Stimulated activated naive CD8-positive, alpha-beta T cell treated with anti-CD3 and anti-CD28 coated beads, Interleukin-15, amount 100 ng/mL, for 72 hours (primary cell): ENCODE measurements at regions not wholly inside any gene's neighbourhood (a gene's known extent, or its start where the extent isn't known, plus 50 kb on each side); places are given as distances from the start of the nearest gene placed in this dataset.

ENCODE experiments used
- ATAC-seq: fragments of 150-1000 bp; cut with Tn5 transposase; 2 replicates; pipeline ENCODE4 v1.10.0; 2021; ENCODE audit warnings: mild to moderate bottlenecking, moderate library complexity
- DNase-seq, 2 donors: peaks; one replicate each; pipeline ENCODE4 v3.0.0; 2021 to 2022
- H3K27ac Mint-ChIP-seq, 2 donors: one replicate each; pipeline ENCODE4 v1.8.0; 2022; ENCODE audit warnings: mild to moderate bottlenecking in 2 of 2, mixed read lengths in 2 of 2, moderate library complexity in 2 of 2
- H3K27me3 Mint-ChIP-seq: one replicate; pipeline ENCODE4 v1.8.0; 2022; ENCODE audit warnings: mixed read lengths
- H3K4me1 Mint-ChIP-seq: one replicate; pipeline ENCODE4 v1.8.0; 2022; ENCODE audit warnings: mild to moderate bottlenecking, mixed read lengths
- H3K4me3 Mint-ChIP-seq, 2 donors: one replicate each; pipeline ENCODE4 v1.8.0; 2022; ENCODE audit warnings: mild to moderate bottlenecking in 2 of 2, mixed read lengths in 2 of 2, moderate library complexity in 1 of 2
- H3K9me3 Mint-ChIP-seq, 2 donors: one replicate each; pipeline ENCODE4 v1.8.0; 2022; ENCODE audit warnings: mixed read lengths in 2 of 2

DNA sequence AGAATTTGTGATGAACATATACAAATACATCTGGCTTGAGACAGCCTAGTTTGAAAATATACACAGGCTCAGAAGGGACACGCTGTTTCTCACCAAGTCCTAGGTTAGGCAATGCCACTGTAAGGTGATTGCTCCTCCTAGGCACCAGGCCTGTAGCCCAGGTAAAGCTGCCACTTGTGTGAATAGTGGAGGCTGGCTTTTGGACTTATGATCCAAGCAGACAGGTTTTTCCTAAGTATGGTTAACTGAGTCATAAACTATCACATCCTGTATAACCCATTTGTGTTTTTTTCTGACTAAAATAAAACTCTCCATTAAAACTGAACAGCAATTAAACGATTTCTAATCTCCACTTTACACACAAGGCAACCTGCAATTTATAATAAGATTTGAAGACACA is 81.0 kb downstream of the SEMA4F start:
- Mint-ChIP-seq H3K27ac (no peak overlapping the region), H3K4me1 (peaks cover 10% of the 10 kb centered on the region), H3K9me3 (peaks cover 8 to 14% of the 10 kb centered on the region in 2 donors), H3K4me3 (no peak overlapping the region), H3K27me3 (peaks cover 9% of the 10 kb centered on the region)
- no peak for ATAC-seq
- no peak for DNase-seq

DNA sequence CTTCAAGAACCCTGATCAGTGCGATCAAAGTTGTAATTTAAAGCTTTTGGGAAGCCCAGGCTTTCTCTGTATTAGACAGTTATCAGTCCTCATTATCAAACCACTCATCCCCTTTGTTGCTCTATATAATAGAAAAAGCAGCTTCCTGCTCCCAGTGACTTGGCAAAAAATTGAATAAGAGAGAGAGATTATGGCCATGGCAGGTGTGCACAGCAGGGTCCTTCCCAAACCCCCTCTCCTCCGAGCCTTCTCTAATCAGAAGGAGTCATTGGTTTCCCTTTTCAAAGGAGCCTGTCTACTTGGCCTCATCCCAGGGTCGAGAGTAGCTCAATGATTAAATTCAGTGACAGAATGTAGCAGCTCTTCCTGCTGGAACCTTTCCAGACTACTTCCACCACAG is 81.5 kb downstream of the SEMA4F start:
- ATAC-seq (no peak), DNase-seq (no peak)
- Mint-ChIP-seq H3K4me3 (no peak overlapping the region), H3K4me1 (peaks cover 10% of the 10 kb centered on the region), H3K9me3 (peaks cover 8 to 14% of the 10 kb centered on the region in 2 donors), H3K27ac (peak overlapping the region in 1 of 2 donors; percentile 37), H3K27me3 (peaks cover 7% of the 10 kb centered on the region)

- H3K4me1 Mint-ChIP-seq = peaks cover 10% of the 10 kb centered on the region
- DNase-seq (no peak), ATAC-seq (no peak)
- peaks cover 8 to 14% of the 10 kb centered on the region in 2 donors for H3K9me3 Mint-ChIP-seq
- no peak overlapping the region for H3K4me3 Mint-ChIP-seq
- no peaks in the 10 kb centered on the region for H3K27me3 Mint-ChIP-seq
- no peak overlapping the region for H3K27ac Mint-ChIP-seq
Observed at GRCh38 chr2:74736589-74736988, 82.5 kb downstream of the SEMA4F start.

- DNase-seq = no peak
- Mint-ChIP-seq H3K27ac (no peak overlapping the region), H3K9me3 (peaks cover 8 to 14% of the 10 kb centered on the region in 2 donors), H3K27me3 (no peaks in the 10 kb centered on the region), H3K4me3 (no peak overlapping the region), H3K4me1 (peaks cover 10% of the 10 kb centered on the region)
- no peak for ATAC-seq
Observed at GRCh38 chr2:74738586-74738985, 84.5 kb downstream of the SEMA4F start.

- H3K9me3 Mint-ChIP-seq = peaks cover 8 to 14% of the 10 kb centered on the region in 2 donors
- no peak overlapping the region for H3K27ac Mint-ChIP-seq
- peaks cover 10% of the 10 kb centered on the region for H3K4me1 Mint-ChIP-seq
- H3K4me3 Mint-ChIP-seq = no peak overlapping the region
- DNase-seq (no peak), ATAC-seq (no peak)
- H3K27me3 Mint-ChIP-seq = no peaks in the 10 kb centered on the region
Observed at GRCh38 chr2:74739129-74739528, 85.1 kb downstream of the SEMA4F start.

DNA sequence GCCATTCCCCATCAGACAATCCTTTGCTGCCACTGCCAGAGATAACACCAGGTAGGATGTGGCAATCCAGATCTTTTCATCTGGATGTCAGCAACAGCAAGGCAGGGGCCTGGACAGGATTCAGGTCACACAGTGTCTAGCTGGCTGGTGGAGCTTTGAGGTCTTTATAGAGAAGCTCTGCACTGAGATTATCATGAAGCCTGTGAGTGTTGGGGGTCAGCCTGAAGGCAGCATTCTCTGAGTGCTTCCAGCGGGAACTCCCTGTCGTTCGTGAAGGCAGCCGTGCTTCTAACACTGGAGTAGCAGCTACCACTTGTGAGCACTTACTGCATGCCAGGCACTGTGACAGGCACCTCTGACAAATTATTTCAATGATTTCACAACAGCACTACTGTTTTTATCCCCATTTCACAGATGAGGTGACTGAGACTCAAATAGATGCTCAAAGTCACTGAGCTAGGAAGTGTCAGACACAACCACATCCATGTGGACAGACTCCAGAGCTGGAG is 85.7 kb downstream of the SEMA4F start:
- DNase-seq = no peak
- ATAC-seq = no peak

DNA sequence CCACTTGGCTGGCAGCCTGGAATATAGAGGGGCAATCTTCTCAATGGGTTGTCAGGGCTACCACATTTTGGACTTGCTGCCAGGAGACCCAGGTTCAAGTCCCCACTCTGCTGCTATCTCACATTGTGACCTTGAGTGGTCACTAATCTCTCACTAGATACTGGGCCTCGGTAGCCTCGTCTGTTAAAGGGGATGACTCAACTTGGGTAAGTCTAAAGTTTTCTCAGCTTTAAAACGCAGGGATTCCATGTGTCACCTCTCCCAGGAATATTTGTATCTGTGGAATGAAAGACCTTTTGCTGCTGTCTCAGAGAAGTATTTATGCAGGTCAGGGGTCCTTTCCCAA is 86.3 kb downstream of the SEMA4F start:
- Mint-ChIP-seq H3K27me3 (no peaks in the 10 kb centered on the region), H3K4me3 (no peak overlapping the region), H3K4me1 (peaks cover 5% of the 10 kb centered on the region), H3K9me3 (peaks cover 8 to 14% of the 10 kb centered on the region in 2 donors), H3K27ac (no peak overlapping the region)
- ATAC-seq (no peak), DNase-seq (no peak)

More for the DNA sequence above, 85.7 kb downstream of the SEMA4F start:
- peaks cover 8 to 14% of the 10 kb centered on the region in 2 donors for H3K9me3 Mint-ChIP-seq
- no peak overlapping the region for H3K4me3 Mint-ChIP-seq
- no peak overlapping the region for H3K27ac Mint-ChIP-seq
- H3K27me3 Mint-ChIP-seq = no peaks in the 10 kb centered on the region
- H3K4me1 Mint-ChIP-seq = peaks cover 10% of the 10 kb centered on the region

DNA sequence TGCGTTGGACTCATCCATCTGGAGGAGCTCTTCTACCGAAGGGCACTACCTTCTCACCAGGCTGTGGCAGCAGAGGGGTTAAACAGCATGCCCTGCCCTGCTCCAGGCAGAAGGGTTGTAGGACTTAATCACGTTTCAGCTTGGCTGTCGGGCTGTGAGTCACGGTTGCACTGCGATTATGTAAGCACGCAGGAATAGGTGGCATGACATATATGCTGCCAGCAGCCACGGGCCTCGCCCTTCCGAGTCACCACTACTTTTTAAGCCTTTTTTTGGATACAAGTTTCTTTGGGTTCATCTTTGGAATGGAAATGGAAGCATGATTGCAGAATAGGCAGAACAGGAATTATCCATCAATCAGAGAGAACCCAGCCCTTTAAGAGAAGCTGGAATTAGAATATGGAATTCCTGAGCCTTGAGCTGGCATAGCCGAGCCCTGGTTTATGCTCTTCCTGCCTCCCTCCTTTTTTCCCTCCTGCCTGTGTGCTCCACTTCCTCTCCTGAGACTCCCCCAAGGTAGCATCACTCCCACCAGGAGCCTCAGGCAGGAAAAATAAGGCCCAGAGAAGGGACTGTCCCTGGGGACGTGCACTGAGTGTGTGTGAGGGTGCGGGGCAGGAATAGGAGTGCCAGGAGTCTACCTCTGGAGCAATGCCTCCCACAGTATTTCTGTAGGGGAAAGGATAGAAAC is 86.8 kb downstream of the SEMA4F start:
- ATAC-seq = no peak
- no peak overlapping the region for H3K4me3 Mint-ChIP-seq
- H3K27me3 Mint-ChIP-seq = no peaks in the 10 kb centered on the region
- H3K27ac Mint-ChIP-seq = no peak overlapping the region
- H3K4me1 Mint-ChIP-seq = no peaks in the 10 kb centered on the region
- H3K9me3 Mint-ChIP-seq = peaks cover 8 to 14% of the 10 kb centered on the region in 2 donors
- DNase-seq = no peak

- H3K27me3 Mint-ChIP-seq = no peaks in the 10 kb centered on the region
- ATAC-seq (no peak), DNase-seq (no peak)
- no peak overlapping the region for H3K27ac Mint-ChIP-seq
- H3K4me1 Mint-ChIP-seq = no peaks in the 10 kb centered on the region
- H3K4me3 Mint-ChIP-seq = no peak overlapping the region
- peaks cover 8 to 9% of the 10 kb centered on the region in 2 donors for H3K9me3 Mint-ChIP-seq
Observed at GRCh38 chr2:74741629-74742028, 87.6 kb downstream of the SEMA4F start.

- H3K9me3 Mint-ChIP-seq = peaks cover under 1 to 2% of the 10 kb centered on the region in 2 donors
- ATAC-seq (no peak), DNase-seq (no peak)
- no peak overlapping the region for H3K4me3 Mint-ChIP-seq
- H3K4me1 Mint-ChIP-seq = no peaks in the 10 kb centered on the region
- H3K27me3 Mint-ChIP-seq = no peaks in the 10 kb centered on the region
- no peak overlapping the region for H3K27ac Mint-ChIP-seq
Observed at GRCh38 chr2:74742471-74742870, 88.4 kb downstream of the SEMA4F start.

DNA sequence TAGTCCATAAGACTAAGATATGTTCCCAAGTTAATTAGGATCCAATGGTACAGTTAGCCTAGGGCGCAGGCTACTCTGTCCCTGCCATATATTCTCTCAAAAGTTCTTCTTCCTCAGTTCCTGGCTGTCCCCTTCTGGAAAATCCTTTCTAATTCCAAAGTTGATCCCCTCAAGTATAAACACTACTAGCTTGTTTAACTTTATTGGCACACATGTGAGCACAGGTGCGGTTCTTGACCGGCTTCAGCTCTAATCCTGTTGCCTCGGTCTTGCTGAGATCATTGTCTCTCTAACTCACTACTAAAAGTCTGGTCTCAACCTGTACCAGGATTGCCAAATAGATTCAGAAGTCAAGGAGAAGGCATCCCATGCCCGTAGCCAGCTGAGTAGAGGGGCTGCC is 89.0 kb downstream of the SEMA4F start:
- Mint-ChIP-seq H3K4me3 (no peak overlapping the region), H3K27me3 (no peaks in the 10 kb centered on the region), H3K9me3 (no peaks in the 10 kb centered on the region), H3K4me1 (no peaks in the 10 kb centered on the region), H3K27ac (no peak overlapping the region)
- DNase-seq (no peak), ATAC-seq (no peak)

- no peaks in the 10 kb centered on the region for H3K27me3 Mint-ChIP-seq
- no peaks in the 10 kb centered on the region for H3K9me3 Mint-ChIP-seq
- no peak overlapping the region for H3K27ac Mint-ChIP-seq
- H3K4me3 Mint-ChIP-seq = no peak overlapping the region
- H3K4me1 Mint-ChIP-seq = no peaks in the 10 kb centered on the region
- DNase-seq = no peak
- ATAC-seq = no peak
Observed at GRCh38 chr2:74743778-74744177, 89.7 kb downstream of the SEMA4F start.

- ATAC-seq = no peak
- no peaks in the 10 kb centered on the region for H3K9me3 Mint-ChIP-seq
Observed at GRCh38 chr2:74744731-74745515, 89.0 kb upstream of the HK2 start.

DNA sequence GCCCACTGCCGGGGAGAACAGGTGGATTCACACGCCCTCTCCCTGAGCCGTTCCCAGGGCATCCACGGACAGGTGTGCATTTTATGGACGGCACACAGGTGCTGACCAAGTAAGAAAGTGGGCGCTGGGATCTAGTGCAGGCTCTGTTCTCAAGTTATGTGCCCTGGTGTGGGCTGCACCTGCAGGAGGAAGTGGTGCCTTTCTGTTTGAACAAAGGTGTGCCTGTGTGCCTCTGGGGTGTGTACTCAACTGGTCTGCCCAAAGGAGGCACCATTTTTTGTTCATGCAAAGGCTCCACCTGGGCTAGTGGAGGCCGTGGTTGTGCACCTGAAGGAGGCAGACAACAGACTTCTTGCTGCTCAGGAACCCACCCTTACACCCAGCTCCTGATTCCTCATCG is 88.2 kb upstream of the HK2 start:
- no peaks in the 10 kb centered on the region for H3K4me1 Mint-ChIP-seq
- no peaks in the 10 kb centered on the region for H3K27me3 Mint-ChIP-seq
- no peak for ATAC-seq

More at GRCh38 chr2:74744731-74745515, 89.0 kb upstream of the HK2 start:
- Mint-ChIP-seq H3K27ac (no peak overlapping the region), H3K4me1 (no peaks in the 10 kb centered on the region), H3K27me3 (no peaks in the 10 kb centered on the region), H3K4me3 (no peak overlapping the region)
- DNase-seq = no peak

DNA sequence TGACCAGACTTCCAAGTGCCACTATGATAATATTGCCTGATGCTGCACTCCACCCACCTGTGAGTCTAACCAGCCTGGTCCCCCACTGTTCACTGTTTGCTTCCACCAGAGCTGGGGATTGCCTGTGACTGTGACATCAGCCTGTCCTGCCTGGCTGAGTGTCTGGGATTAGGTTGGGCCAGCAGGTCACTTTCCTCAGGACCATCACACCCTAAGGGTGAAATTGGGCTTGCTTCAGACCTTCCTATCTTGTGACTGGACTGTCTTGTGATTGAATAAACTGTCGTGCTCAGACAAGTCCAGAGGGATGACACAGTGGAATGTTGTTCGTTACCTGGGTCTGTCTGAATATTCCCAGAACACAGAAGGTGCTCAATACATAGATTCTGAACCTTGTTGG is 87.4 kb upstream of the HK2 start:
- H3K27ac Mint-ChIP-seq = peak overlapping the region in 1 of 2 donors; percentile 12
- H3K4me3 Mint-ChIP-seq = no peak overlapping the region
- H3K27me3 Mint-ChIP-seq = no peaks in the 10 kb centered on the region
- ATAC-seq (no peak), DNase-seq (no peak)
- no peaks in the 10 kb centered on the region for H3K4me1 Mint-ChIP-seq
- no peaks in the 10 kb centered on the region for H3K9me3 Mint-ChIP-seq

More for the DNA sequence above, 88.2 kb upstream of the HK2 start:
- no peak overlapping the region for H3K27ac Mint-ChIP-seq
- H3K9me3 Mint-ChIP-seq = no peaks in the 10 kb centered on the region
- H3K4me3 Mint-ChIP-seq = no peak overlapping the region
- DNase-seq = no peak

DNA sequence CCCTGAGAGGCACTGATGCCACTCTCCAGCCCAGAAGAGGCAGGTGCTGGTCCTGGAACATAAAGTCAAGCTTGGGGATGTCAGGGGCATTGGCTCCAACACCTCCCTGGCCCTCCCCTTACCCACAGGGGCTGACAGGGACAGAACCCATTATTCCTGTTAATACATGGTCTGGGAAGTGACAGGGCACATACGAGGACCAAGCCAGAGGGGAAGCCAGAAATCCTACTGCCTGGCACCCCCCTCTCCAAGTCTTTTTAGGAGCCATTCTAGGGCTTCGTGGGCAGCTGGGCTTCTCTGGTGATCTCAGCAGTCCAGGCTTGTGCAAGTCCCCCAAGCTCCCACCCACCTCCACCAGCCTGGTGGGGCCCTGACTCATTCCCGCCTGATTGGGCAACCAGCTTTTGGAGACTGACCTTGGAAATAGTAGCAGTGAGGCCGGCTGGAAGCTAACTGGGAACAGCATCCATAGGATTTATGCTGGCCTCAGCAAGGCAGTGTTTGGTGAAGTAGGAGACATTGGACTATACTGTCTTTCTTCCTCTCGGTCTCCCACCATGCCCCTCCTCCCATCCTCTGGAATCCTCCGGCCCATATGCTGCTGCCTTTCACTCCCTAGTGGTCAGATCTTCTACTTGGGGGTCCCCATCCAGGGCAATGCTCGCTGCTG is 86.4 kb upstream of the HK2 start:
- no peak for ATAC-seq
- Mint-ChIP-seq H3K27me3 (no peaks in the 10 kb centered on the region), H3K4me3 (no peak overlapping the region), H3K9me3 (no peaks in the 10 kb centered on the region), H3K4me1 (no peaks in the 10 kb centered on the region), H3K27ac (peak overlapping the region in 1 of 2 donors; percentile 83)
- no peak for DNase-seq
